Nephron (organoid): ENCODE measurements at regions not wholly inside any gene's neighbourhood (a gene's known extent, or its start where the extent isn't known, plus 50 kb on each side); places are given as distances from the start of the nearest gene placed in this dataset.

ENCODE experiments used
- H3K27ac Mint-ChIP-seq, 3 experiments: 2 replicates each; pipeline ENCODE4 v1.8.0; 2020; ENCODE audit warnings: mixed read lengths in 3 of 3, mild to moderate bottlenecking in 2 of 3, moderate library complexity in 1 of 3
- H3K27me3 Mint-ChIP-seq: 2 replicates; pipeline ENCODE4 v1.8.0; 2021; ENCODE audit warnings: low read depth, mild to moderate bottlenecking, moderate library complexity, mixed read lengths
- H3K36me3 Mint-ChIP-seq: 2 replicates; pipeline ENCODE4 v1.8.0; 2020; ENCODE audit warnings: low read depth, mixed read lengths
- H3K4me1 Mint-ChIP-seq: 2 replicates; pipeline ENCODE4 v1.8.0; 2020; ENCODE audit warnings: mixed read lengths
- H3K4me3 Mint-ChIP-seq, 3 experiments: 2 replicates each; pipeline ENCODE4 v1.8.0; 2020; ENCODE audit warnings: mild to moderate bottlenecking in 3 of 3, mixed read lengths in 3 of 3, moderate library complexity in 2 of 3
- H3K9me3 Mint-ChIP-seq: 2 replicates; pipeline ENCODE4 v1.8.0; 2020; ENCODE audit warnings: mixed read lengths
- CTCF ChIP-seq, 3 experiments: fragments of 200-600 bp; sonication (generic); IDR thresholded peaks; one replicate each; pipeline ENCODE4 v1.5.0; 2021; ENCODE audit warnings: antibody characterized with exemption in 3 of 3; ENCODE audit not compliant: unreplicated experiment in 3 of 3

DNA sequence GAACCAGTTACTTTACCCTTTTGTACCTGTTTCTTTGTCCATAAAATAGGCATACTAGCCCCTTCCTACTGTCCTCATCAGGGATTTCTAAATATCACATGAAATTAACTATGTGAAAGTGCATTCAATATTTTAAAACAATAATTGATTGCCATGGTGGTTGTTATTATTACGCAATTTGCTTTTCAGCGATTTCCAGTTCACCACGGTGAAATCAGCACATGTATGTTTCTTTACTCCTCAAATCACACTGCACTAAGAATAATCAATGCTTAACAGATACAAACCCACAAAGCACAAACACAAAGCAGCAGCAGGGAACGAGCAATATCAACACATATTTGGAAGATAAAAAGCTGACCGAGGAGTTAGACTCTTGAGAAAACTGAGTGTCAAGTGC is 371.3 kb upstream of the NOCT start:
- H3K27ac Mint-ChIP-seq, result no peak overlapping the region
- peaks cover 3% of the 10 kb centered on the region for H3K27me3 Mint-ChIP-seq
- no peak for TF ChIP-seq CTCF (IDR thresholded peaks at IDR 0.05; ENCODE audit: unreplicated experiment in 3 of 3)
- peaks cover 11% of the 10 kb centered on the region for H3K4me1 Mint-ChIP-seq
- no peaks in the 10 kb centered on the region for H3K36me3 Mint-ChIP-seq
- H3K9me3 Mint-ChIP-seq, result no peaks in the 10 kb centered on the region
- H3K4me3 Mint-ChIP-seq, result no peak overlapping the region

GRCh38 chr4:138643827-138644226 is 371.8 kb upstream of the NOCT start:
- TF ChIP-seq CTCF (IDR thresholded peaks at IDR 0.05; ENCODE audit: unreplicated experiment in 3 of 3), result no peak

DNA sequence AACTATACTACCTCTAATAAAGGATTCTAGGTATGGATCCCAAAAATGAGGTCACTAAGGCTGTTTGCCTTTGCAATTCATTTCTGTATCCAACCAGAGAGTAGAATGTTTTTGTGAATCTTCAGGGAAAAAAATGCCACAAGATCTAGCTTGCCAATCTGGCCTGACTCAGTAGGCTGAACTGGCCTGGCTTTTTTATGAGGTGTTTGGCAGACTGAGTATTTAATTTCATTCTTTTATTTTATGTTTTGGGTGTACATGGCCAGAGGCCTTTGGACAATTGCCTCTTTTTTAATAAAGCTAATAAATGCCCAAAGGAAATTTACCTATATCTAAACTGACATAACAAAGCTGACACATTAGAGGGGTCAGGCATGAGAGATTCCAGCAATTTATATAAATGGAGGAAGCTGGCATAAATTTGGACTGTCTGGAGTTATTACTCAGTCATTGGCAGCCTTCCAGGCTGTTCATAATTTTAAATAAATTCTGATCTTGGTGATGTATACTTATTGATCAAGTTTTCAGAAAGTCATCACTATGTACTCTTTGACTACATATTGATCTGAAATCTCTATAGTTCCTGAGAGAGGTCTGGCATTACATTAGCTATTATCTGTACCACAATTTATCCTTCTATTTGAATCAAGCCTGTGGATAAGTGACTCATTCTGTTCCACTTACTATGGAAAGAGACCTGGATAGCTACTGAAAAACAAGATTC is 376.4 kb upstream of the NOCT start:
- Mint-ChIP-seq H3K27ac (no peak overlapping the region), H3K9me3 (no peaks in the 10 kb centered on the region), H3K4me3 (no peak overlapping the region), H3K36me3 (no peaks in the 10 kb centered on the region), H3K4me1 (peaks cover 11% of the 10 kb centered on the region), H3K27me3 (peaks cover 3% of the 10 kb centered on the region)
- no peak for TF ChIP-seq CTCF (IDR thresholded peaks at IDR 0.05; ENCODE audit: unreplicated experiment in 3 of 3)

More at GRCh38 chr4:138643827-138644226, 371.8 kb upstream of the NOCT start:
- H3K9me3 Mint-ChIP-seq, result no peaks in the 10 kb centered on the region
- H3K27me3 Mint-ChIP-seq, result peaks cover 3% of the 10 kb centered on the region
- no peak overlapping the region for H3K4me3 Mint-ChIP-seq
- peaks cover 11% of the 10 kb centered on the region for H3K4me1 Mint-ChIP-seq
- no peaks in the 10 kb centered on the region for H3K36me3 Mint-ChIP-seq
- H3K27ac Mint-ChIP-seq, result peak overlapping the region in 2 of 3 experiments; percentile 9 to 33

DNA sequence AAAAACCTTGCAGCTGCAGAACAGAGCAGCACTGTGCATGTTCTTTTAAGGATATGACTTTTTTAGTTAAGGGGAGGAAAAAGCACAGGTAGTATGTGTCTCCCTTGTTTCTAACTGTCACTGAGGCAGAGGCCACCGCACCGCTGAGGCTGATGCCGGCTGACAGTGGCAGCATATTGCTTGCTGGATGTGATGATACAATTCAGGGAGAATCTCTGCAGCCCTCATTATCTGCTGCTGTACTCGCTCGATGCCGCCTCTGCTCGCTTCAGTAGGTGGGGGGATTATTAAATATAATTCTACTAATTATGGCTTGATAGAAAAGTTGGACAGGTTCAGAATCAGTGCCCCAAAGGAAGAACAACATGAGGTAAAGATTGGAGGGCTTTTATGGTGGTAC is 378.8 kb upstream of the NOCT start:
- no peaks in the 10 kb centered on the region for H3K36me3 Mint-ChIP-seq
- H3K27ac Mint-ChIP-seq, result no peak overlapping the region
- H3K4me1 Mint-ChIP-seq, result peaks cover 6% of the 10 kb centered on the region
- no peaks in the 10 kb centered on the region for H3K9me3 Mint-ChIP-seq
- TF ChIP-seq CTCF (IDR thresholded peaks at IDR 0.05; ENCODE audit: unreplicated experiment in 3 of 3), result no peak
- H3K27me3 Mint-ChIP-seq, result no peaks in the 10 kb centered on the region
- H3K4me3 Mint-ChIP-seq, result no peak overlapping the region

- H3K27ac Mint-ChIP-seq, result peak overlapping the region in 1 of 3 experiments; percentile 2
- no peaks in the 10 kb centered on the region for H3K36me3 Mint-ChIP-seq
- H3K4me3 Mint-ChIP-seq, result no peak overlapping the region
- no peak for TF ChIP-seq CTCF (IDR thresholded peaks at IDR 0.05; ENCODE audit: unreplicated experiment in 3 of 3)
- H3K4me1 Mint-ChIP-seq, result peaks cover 6% of the 10 kb centered on the region
- no peaks in the 10 kb centered on the region for H3K9me3 Mint-ChIP-seq
- no peaks in the 10 kb centered on the region for H3K27me3 Mint-ChIP-seq
Observed at GRCh38 chr4:138634915-138635314, 380.7 kb upstream of the NOCT start.

GRCh38 chr4:138633580-138633904 is 382.0 kb upstream of the NOCT start:
- no peak for TF ChIP-seq CTCF (IDR thresholded peaks at IDR 0.05; ENCODE audit: unreplicated experiment in 3 of 3)

More at GRCh38 chr4:138633580-138633904, 382.0 kb upstream of the NOCT start:
- Mint-ChIP-seq H3K27me3 (no peaks in the 10 kb centered on the region), H3K27ac (no peak overlapping the region), H3K36me3 (no peaks in the 10 kb centered on the region), H3K4me1 (peaks cover 6% of the 10 kb centered on the region), H3K4me3 (no peak overlapping the region), H3K9me3 (no peaks in the 10 kb centered on the region)
